Mammary epithelial cell (primary cell): ENCODE measurements at regions not wholly inside any gene's neighbourhood (a gene's known extent, or its start where the extent isn't known, plus 50 kb on each side); places are given as distances from the start of the nearest gene placed in this dataset.

Source experiments
- EZH2 ChIP-seq: IDR thresholded peaks from 2 replicates; pipeline ENCODE4 v1.6.1; 2012; ENCODE audit warnings: low read length, inconsistent platforms, borderline replicate concordance
- TF ChIP-seq, protein P1 (sequence below), 2 donors: IDR thresholded peaks in 1 of 2; conservative IDR thresholded peaks in 1 of 2; 2 replicates each; pipeline ENCODE4 v1.5.1; 2011 to 2012; ENCODE audit warnings: inconsistent platforms in 2 of 2, low read length in 2 of 2, mild to moderate bottlenecking in 2 of 2, control low read depth in 1 of 2, low read depth in 1 of 2; ENCODE audit not compliant: insufficient read depth in 1 of 2; ENCODE audit errors: extremely low read depth in 1 of 2

DNA sequence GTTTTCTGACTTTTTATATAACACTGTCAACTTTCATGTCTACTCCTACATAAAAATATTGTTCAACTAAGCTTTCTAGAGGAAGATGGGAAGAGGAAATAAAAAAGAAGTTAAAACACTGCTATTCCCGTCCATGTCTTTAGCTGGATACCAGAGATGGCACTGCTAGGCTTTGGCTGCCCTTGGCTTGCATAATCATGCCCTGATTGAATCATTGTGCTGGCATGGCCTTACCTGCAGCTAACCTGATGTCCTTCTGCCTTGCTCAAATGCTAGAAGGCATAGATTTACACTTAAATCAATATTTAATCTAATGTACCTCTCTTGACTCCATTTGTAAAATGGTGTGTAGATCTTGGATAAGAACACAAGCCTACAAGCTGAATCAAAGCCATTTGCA, 539.7 kb upstream of the IL12A start:
- TF ChIP-seq, protein P1, sequence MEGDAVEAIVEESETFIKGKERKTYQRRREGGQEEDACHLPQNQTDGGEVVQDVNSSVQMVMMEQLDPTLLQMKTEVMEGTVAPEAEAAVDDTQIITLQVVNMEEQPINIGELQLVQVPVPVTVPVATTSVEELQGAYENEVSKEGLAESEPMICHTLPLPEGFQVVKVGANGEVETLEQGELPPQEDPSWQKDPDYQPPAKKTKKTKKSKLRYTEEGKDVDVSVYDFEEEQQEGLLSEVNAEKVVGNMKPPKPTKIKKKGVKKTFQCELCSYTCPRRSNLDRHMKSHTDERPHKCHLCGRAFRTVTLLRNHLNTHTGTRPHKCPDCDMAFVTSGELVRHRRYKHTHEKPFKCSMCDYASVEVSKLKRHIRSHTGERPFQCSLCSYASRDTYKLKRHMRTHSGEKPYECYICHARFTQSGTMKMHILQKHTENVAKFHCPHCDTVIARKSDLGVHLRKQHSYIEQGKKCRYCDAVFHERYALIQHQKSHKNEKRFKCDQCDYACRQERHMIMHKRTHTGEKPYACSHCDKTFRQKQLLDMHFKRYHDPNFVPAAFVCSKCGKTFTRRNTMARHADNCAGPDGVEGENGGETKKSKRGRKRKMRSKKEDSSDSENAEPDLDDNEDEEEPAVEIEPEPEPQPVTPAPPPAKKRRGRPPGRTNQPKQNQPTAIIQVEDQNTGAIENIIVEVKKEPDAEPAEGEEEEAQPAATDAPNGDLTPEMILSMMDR (conservative IDR thresholded peaks at IDR 0.05 in 1 of 2, IDR thresholded peaks at IDR 0.05 in 1 of 2; ENCODE audit: extremely low read depth in 1 of 2, insufficient read depth in 1 of 2, low read depth in 1 of 2, low read length in 2 of 2): no peak
- no peak for TF ChIP-seq EZH2
